ENCODE measurements at regions not wholly inside any gene's neighbourhood (a gene's known extent, or its start where the extent isn't known, plus 50 kb on each side); places are given as distances from the start of the nearest gene placed in this dataset.

DNA sequence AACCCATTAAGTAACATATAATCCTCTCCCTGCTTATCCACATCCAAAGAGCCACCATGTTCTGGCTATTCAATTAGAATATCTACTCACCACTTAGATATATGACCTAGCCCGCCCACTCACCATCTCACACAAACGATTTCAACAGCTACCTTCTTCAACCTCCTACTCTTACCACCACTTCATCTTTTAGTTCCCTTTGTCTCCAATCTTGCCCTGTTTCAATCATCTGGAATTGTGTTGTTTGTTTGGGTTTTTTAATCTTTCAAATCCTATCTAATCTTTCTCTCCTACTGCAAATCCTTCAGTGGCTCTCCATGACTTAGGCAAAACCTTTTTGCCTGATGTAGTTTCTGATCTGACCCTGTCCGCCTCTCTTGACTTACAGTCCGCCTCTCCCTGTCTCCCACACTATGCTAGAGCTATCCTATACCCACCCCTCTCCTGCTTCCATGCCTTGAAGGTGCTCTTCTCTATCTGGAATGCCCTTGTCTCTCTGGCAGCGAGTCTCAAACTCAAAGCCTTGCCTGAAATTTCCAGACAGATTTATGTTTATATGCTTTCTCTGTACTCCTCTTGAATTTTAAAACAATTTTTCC lies 161.0 kb upstream of the CRY1 start:
- CTCF ChIA-PET, result interaction anchor here (0.6 to 1.2 kb wide), 2 partner anchors 17 to 32 kb away, joined by 3 read pairs; no protein-coding TSS in a partner anchor
- TF ChIP-seq FOXK2 (IDR thresholded peaks at IDR 0.05) (no peak), CTBP1 (IDR thresholded peaks at IDR 0.05; ENCODE audit: borderline replicate concordance) (no peak), BHLHE40 (IDR thresholded peaks at IDR 0.05; ENCODE audit: borderline replicate concordance) (no peak), FOXA1 (IDR thresholded peaks at IDR 0.05) (no peak), TARDBP (IDR thresholded peaks at IDR 0.05) (no peak), ELF4 (IDR thresholded peaks at IDR 0.05) (no peak), SP1 (IDR thresholded peaks at IDR 0.05) (no peak)
- no peak for DNase-seq (ENCODE audit: extremely low spot score)
- POLR2A ChIA-PET, result no interaction called here

DNA sequence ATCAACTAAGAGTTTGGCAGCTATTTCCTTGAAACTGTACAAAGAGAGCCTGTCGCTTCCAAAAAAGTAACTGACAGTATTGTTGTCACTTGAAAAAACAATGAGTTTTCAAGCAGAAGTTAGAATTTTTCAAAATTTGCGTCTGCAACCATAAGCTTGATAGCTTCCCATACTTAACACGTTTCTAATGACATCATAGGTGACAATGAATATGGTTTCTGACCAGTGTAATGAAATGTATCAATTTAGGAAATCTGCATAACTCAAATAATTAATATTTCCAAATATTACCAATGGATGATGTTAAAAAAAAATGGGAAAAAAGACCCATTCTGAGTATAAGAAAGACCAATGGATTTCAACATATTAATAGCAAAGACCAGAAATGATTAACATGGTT lies 165.4 kb upstream of the CRY1 start:
- no peak for DNase-seq (ENCODE audit: extremely low spot score)
- CTCF ChIA-PET, result no interaction called here
- POLR2A ChIA-PET, result no interaction called here
- TF ChIP-seq, protein P1, sequence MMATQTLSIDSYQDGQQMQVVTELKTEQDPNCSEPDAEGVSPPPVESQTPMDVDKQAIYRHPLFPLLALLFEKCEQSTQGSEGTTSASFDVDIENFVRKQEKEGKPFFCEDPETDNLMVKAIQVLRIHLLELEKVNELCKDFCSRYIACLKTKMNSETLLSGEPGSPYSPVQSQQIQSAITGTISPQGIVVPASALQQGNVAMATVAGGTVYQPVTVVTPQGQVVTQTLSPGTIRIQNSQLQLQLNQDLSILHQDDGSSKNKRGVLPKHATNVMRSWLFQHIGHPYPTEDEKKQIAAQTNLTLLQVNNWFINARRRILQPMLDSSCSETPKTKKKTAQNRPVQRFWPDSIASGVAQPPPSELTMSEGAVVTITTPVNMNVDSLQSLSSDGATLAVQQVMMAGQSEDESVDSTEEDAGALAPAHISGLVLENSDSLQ (IDR thresholded peaks at IDR 0.05), result no peak
- TF ChIP-seq FOXA1 (IDR thresholded peaks at IDR 0.05) (no peak), L3MBTL2 (conservative IDR thresholded peaks at IDR 0.05) (no peak), FOXK2 (IDR thresholded peaks at IDR 0.05) (no peak), ZNF384 (IDR thresholded peaks at IDR 0.05) (no peak), SUZ12 (IDR thresholded peaks at IDR 0.05) (no peak), ELF4 (IDR thresholded peaks at IDR 0.05) (no peak), BHLHE40 (IDR thresholded peaks at IDR 0.05; ENCODE audit: borderline replicate concordance) (no peak), NFRKB (IDR thresholded peaks at IDR 0.05) (no peak), HDGF (IDR thresholded peaks at IDR 0.05; ENCODE audit: borderline replicate concordance) (no peak), CTBP1 (IDR thresholded peaks at IDR 0.05; ENCODE audit: borderline replicate concordance) (no peak), SP1 (IDR thresholded peaks at IDR 0.05) (no peak), TARDBP (IDR thresholded peaks at IDR 0.05) (no peak), FOXM1 (IDR thresholded peaks at IDR 0.05; ENCODE audit: borderline replicate concordance) (no peak), LEF1 (IDR thresholded peaks at IDR 0.05; ENCODE audit: borderline replicate concordance) (no peak), ARNT (IDR thresholded peaks at IDR 0.05) (no peak)

DNA sequence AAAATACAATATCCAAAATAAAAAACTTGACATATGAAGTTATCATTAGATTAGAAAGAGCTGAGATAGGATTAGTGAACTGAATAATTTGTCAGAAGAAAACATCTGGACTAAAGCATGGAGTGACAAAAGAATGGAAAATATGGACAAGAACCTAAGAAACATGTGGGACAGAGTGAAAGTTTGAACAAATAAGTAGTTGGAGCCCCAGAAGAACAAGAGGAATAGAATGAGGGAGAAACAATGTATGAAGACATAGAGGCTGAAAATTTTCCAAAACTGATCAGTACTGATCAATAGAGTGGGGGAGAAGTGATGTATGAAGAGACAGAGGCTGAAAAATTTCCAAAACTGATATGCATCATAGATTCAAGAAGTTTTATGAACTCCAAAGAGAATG lies 170.6 kb upstream of the CRY1 start:
- ChIA-PET CTCF (no interaction called here), POLR2A (no interaction called here)
- no peak for DNase-seq (ENCODE audit: extremely low spot score)
- TF ChIP-seq FOXK2 (IDR thresholded peaks at IDR 0.05) (no peak), LEF1 (IDR thresholded peaks at IDR 0.05; ENCODE audit: borderline replicate concordance) (no peak), TARDBP (IDR thresholded peaks at IDR 0.05) (no peak)

DNA sequence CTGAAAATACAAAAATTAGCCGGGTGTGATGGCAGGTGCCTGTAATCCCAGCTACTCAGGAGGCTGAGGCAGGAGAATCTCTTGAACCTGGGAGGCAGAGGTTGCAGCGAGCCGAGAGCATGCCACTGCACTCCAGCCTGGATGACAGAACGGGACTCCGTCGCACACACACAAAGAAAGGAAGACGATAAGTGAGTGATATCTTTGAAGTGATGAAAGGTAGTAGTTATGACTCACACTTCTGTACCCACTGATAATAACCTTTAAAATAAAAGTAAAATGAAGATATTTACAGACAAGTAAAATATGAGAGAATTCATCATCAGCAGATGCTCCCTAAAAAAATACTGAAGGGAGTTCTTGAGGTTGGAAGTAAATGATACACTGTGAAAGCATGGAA lies 171.3 kb upstream of the CRY1 start:
- DNase-seq (ENCODE audit: extremely low spot score), result no peak
- ChIA-PET CTCF (no interaction called here), POLR2A (no interaction called here)
- TF ChIP-seq CTBP1 (IDR thresholded peaks at IDR 0.05; ENCODE audit: borderline replicate concordance), result no peak
- no peak for TF ChIP-seq ARNT (IDR thresholded peaks at IDR 0.05)
- TF ChIP-seq FOXK2 (IDR thresholded peaks at IDR 0.05), result no peak
- TF ChIP-seq HDGF (IDR thresholded peaks at IDR 0.05; ENCODE audit: borderline replicate concordance), result no peak
- TF ChIP-seq NFRKB (IDR thresholded peaks at IDR 0.05), result no peak
- TF ChIP-seq ELF4 (IDR thresholded peaks at IDR 0.05), result no peak
- TF ChIP-seq FOXM1 (IDR thresholded peaks at IDR 0.05; ENCODE audit: borderline replicate concordance), result no peak
- no peak for TF ChIP-seq ZNF384 (IDR thresholded peaks at IDR 0.05)
- TF ChIP-seq TARDBP (IDR thresholded peaks at IDR 0.05), result no peak
- TF ChIP-seq BHLHE40 (IDR thresholded peaks at IDR 0.05; ENCODE audit: borderline replicate concordance), result no peak
- no peak for TF ChIP-seq L3MBTL2 (conservative IDR thresholded peaks at IDR 0.05)
- TF ChIP-seq FOXA1 (IDR thresholded peaks at IDR 0.05), result no peak
- TF ChIP-seq SP1 (IDR thresholded peaks at IDR 0.05), result no peak
- no peak for TF ChIP-seq SUZ12 (IDR thresholded peaks at IDR 0.05)

DNA sequence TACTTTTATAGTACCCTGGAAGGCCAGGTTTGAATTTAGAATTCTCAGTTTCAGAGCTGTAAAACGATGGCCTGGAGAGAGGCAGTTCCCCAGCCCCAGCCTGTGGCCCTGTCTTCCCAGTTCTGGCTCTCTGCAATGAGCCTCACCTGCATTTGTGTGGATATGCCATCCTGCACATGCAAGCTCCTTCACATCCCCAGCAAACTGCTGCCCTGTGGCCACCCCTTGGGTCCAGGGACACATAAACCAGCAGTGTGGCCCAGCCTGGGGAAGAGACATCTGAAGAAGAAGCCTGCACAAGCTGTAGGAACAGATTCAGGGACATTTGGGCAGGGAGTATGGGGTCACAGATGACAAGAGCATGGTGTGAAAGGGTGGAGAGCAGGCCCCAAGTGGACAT lies 174.3 kb upstream of the CRY1 start:
- ChIA-PET POLR2A (no interaction called here), CTCF (interaction anchor here (0.7 kb wide), 1 partner anchor 34 kb away, joined by 3 read pairs; no protein-coding TSS in a partner anchor)
- TF ChIP-seq ELF4 (IDR thresholded peaks at IDR 0.05) (no peak), FOXK2 (IDR thresholded peaks at IDR 0.05) (no peak), LEF1 (IDR thresholded peaks at IDR 0.05; ENCODE audit: borderline replicate concordance) (no peak)
- no peak for DNase-seq (ENCODE audit: extremely low spot score)

DNA sequence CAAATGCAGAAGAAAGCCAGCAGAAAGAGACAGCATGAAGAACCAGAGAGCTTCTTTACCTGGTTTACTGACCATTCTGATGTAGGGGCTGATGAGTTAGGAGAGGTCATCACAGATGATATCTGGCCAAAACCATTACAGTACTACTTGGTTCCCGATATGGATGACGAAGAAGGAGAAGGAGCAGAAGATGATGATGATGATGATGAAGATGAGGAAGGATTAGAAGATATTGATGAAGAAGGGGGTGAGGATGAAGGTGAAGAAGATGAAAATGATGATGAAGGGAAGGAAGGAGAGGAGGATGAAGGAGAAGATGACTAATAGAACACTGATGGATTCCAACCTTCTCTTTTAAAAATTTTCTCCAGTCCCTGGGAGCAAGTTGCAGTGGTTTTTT lies 178.2 kb upstream of the CRY1 start:
- TF ChIP-seq LEF1 (IDR thresholded peaks at IDR 0.05; ENCODE audit: borderline replicate concordance) (no peak), SP1 (IDR thresholded peaks at IDR 0.05) (no peak), BHLHE40 (IDR thresholded peaks at IDR 0.05; ENCODE audit: borderline replicate concordance) (no peak), SUZ12 (IDR thresholded peaks at IDR 0.05) (no peak), CTBP1 (IDR thresholded peaks at IDR 0.05; ENCODE audit: borderline replicate concordance) (no peak), ZNF384 (IDR thresholded peaks at IDR 0.05) (no peak), HDGF (IDR thresholded peaks at IDR 0.05; ENCODE audit: borderline replicate concordance) (no peak), NFRKB (IDR thresholded peaks at IDR 0.05) (no peak), ELF4 (IDR thresholded peaks at IDR 0.05) (no peak)
- ChIA-PET POLR2A (no interaction called here), CTCF (no interaction called here)
- DNase-seq (ENCODE audit: extremely low spot score), result no peak

DNA sequence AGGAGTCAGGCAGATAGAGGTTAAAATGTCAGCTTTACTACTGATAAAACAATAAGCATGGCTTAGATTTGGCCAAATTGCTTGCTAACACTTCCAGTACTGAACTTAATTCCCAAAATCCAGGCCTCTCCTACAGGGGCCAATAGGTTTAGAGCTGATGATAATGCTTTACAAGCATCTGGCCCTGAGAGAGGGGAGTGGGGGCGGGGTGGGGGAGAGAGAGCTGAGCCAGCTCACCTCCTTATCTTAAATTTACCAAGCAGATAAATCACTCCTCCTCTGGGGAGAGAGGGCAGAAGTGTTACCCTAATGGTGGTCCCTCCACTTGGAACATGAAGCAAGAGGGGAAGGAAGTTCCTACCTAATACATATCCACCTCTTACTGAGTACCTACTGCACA lies 182.2 kb upstream of the CRY1 start:
- ChIA-PET POLR2A (no interaction called here), CTCF (no interaction called here)
- TF ChIP-seq FOXA1 (IDR thresholded peaks at IDR 0.05) (no peak), ARNT (IDR thresholded peaks at IDR 0.05) (no peak), ELF4 (IDR thresholded peaks at IDR 0.05) (no peak), SUZ12 (IDR thresholded peaks at IDR 0.05) (no peak), L3MBTL2 (conservative IDR thresholded peaks at IDR 0.05) (no peak)
- TF ChIP-seq, protein P1 (IDR thresholded peaks at IDR 0.05), result no peak
- DNase-seq (ENCODE audit: extremely low spot score), result no peak
